ENCODE measurements at regions not wholly inside any gene's neighbourhood (a gene's known extent, or its start where the extent isn't known, plus 50 kb on each side); places are given as distances from the start of the nearest gene placed in this dataset.

DNA sequence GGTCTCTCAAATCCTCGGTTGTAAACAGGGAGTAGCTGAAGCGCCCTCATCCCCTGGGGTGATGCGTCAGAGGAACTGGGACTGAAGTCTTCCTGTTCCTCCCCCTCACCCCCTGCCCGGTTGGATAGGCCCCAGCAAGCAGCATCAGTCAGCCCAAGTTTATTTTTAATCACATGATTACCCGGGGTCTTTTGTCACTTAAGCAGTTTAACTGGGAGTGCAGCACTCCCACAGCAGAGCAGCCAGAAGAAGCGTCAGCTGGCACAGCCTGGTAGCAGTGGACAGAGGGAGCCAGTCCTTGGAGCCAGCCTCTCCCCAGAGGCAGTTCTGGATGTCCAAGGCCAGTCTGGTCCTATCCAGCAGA lies 342.1 kb downstream of the CTTN start:
- Mint-ChIP-seq H3K9me3 (ENCODE audit: low read depth) (no peaks in the 10 kb centered on the region), H3K4me3 (ENCODE audit: unreplicated experiment) (no peak overlapping the region), H3K27me3 (ENCODE audit: low read depth) (peaks cover 38% of the 10 kb centered on the region), H3K4me1 (ENCODE audit: low read depth) (no peaks in the 10 kb centered on the region), H3K36me3 (ENCODE audit: low read depth) (no peaks in the 10 kb centered on the region), H3K27ac (ENCODE audit: unreplicated experiment) (no peak overlapping the region)
- peak; percentile 37 for DNase-seq (ENCODE audit: low spot score)
- TF ChIP-seq, protein P1, sequence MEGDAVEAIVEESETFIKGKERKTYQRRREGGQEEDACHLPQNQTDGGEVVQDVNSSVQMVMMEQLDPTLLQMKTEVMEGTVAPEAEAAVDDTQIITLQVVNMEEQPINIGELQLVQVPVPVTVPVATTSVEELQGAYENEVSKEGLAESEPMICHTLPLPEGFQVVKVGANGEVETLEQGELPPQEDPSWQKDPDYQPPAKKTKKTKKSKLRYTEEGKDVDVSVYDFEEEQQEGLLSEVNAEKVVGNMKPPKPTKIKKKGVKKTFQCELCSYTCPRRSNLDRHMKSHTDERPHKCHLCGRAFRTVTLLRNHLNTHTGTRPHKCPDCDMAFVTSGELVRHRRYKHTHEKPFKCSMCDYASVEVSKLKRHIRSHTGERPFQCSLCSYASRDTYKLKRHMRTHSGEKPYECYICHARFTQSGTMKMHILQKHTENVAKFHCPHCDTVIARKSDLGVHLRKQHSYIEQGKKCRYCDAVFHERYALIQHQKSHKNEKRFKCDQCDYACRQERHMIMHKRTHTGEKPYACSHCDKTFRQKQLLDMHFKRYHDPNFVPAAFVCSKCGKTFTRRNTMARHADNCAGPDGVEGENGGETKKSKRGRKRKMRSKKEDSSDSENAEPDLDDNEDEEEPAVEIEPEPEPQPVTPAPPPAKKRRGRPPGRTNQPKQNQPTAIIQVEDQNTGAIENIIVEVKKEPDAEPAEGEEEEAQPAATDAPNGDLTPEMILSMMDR (IDR thresholded peaks at IDR 0.05), result no peak

DNA sequence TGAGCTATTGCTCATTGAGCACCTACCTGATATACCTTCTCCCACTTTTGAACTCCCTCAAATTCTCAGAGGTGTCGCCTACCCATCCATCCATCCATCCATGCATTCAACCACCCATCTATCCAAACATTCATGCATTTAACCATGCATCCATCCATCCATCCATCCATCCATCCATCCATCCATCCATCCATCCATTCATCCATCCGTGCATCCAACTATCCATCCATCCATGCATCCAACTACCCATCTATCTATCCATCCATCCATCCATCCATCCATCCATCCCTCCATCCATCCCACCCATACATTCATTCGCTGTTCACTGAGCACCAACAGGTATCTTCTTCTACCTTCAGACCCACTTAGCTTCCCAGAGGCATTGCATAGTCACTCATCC lies 342.8 kb downstream of the CTTN start:
- TF ChIP-seq, protein P1 (IDR thresholded peaks at IDR 0.05), result no peak
- H3K4me3 Mint-ChIP-seq (ENCODE audit: unreplicated experiment), result no peak overlapping the region
- no peak for DNase-seq (ENCODE audit: low spot score)
- H3K4me1 Mint-ChIP-seq (ENCODE audit: low read depth), result no peaks in the 10 kb centered on the region
- no peaks in the 10 kb centered on the region for H3K36me3 Mint-ChIP-seq (ENCODE audit: low read depth)
- no peaks in the 10 kb centered on the region for H3K9me3 Mint-ChIP-seq (ENCODE audit: low read depth)
- H3K27me3 Mint-ChIP-seq (ENCODE audit: low read depth), result peaks cover 38% of the 10 kb centered on the region
- no peak overlapping the region for H3K27ac Mint-ChIP-seq (ENCODE audit: unreplicated experiment)

- TF ChIP-seq, protein P1 (IDR thresholded peaks at IDR 0.05), result no peak
- H3K4me3 Mint-ChIP-seq (ENCODE audit: unreplicated experiment), result no peak overlapping the region
- peaks cover 35% of the 10 kb centered on the region for H3K27me3 Mint-ChIP-seq (ENCODE audit: low read depth)
- DNase-seq (ENCODE audit: low spot score), result no peak
- H3K4me1 Mint-ChIP-seq (ENCODE audit: low read depth), result no peaks in the 10 kb centered on the region
- H3K27ac Mint-ChIP-seq (ENCODE audit: unreplicated experiment), result no peak overlapping the region
- no peaks in the 10 kb centered on the region for H3K9me3 Mint-ChIP-seq (ENCODE audit: low read depth)
- H3K36me3 Mint-ChIP-seq (ENCODE audit: low read depth), result no peaks in the 10 kb centered on the region
Observed at GRCh38 chr11:70742553-70743291, 344.4 kb downstream of the CTTN start.

GRCh38 chr11:70743329-70743728 lies 345.0 kb downstream of the CTTN start:
- Mint-ChIP-seq H3K27ac (ENCODE audit: unreplicated experiment) (no peak overlapping the region), H3K27me3 (ENCODE audit: low read depth) (peaks cover 35% of the 10 kb centered on the region), H3K9me3 (ENCODE audit: low read depth) (no peaks in the 10 kb centered on the region), H3K4me1 (ENCODE audit: low read depth) (no peaks in the 10 kb centered on the region), H3K36me3 (ENCODE audit: low read depth) (no peaks in the 10 kb centered on the region), H3K4me3 (ENCODE audit: unreplicated experiment) (no peak overlapping the region)
- no peak for DNase-seq (ENCODE audit: low spot score)
- TF ChIP-seq, protein P1 (IDR thresholded peaks at IDR 0.05), result no peak

GRCh38 chr11:70743941-70744351 lies 345.6 kb downstream of the CTTN start:
- TF ChIP-seq, protein P1 (IDR thresholded peaks at IDR 0.05), result no peak
- H3K36me3 Mint-ChIP-seq (ENCODE audit: low read depth), result no peaks in the 10 kb centered on the region
- no peak overlapping the region for H3K27ac Mint-ChIP-seq (ENCODE audit: unreplicated experiment)
- no peaks in the 10 kb centered on the region for H3K4me1 Mint-ChIP-seq (ENCODE audit: low read depth)
- no peak overlapping the region for H3K4me3 Mint-ChIP-seq (ENCODE audit: unreplicated experiment)
- no peak for DNase-seq (ENCODE audit: low spot score)
- H3K9me3 Mint-ChIP-seq (ENCODE audit: low read depth), result peaks cover 5% of the 10 kb centered on the region
- peaks cover 35% of the 10 kb centered on the region for H3K27me3 Mint-ChIP-seq (ENCODE audit: low read depth)

Data from chondrocyte (in vitro differentiated cells).